HCT116 (cell line): ENCODE measurements at regions not wholly inside any gene's neighbourhood (a gene's known extent, or its start where the extent isn't known, plus 50 kb on each side); places are given as distances from the start of the nearest gene placed in this dataset.

Experiments
- ATAC-seq: fragments of 200-7000 bp; cut with Tn5 transposase; 2 replicates; pipeline ENCODE4 v1.9.1; 2020; ENCODE audit warnings: mild to moderate bottlenecking, moderate library complexity
- BruUV-seq: library from RNA; stranded (reverse); fragments of 400-500 nt; replicated peaks from 2 replicates; lab custom pipeline; 2021; lab: Mats Ljungman, UMichigan
- CTCF ChIA-PET: fragments of 300-600 bp; sonication (Branson Sonifier 250); formaldehyde crosslinking; loops from one replicate; lab custom pipeline; 2021; ENCODE audit warnings: antibody characterized with exemption; lab: Charles Lee
- POLR2A ChIA-PET: fragments of 300-600, 350-600 bp; sonication (Branson Sonifier 250); formaldehyde crosslinking; loops from one replicate; lab custom pipeline; 2021; ENCODE audit warnings: antibody characterized with exemption; lab: Charles Lee
- RAD21 ChIA-PET, 2 experiments: fragments of 300-600 bp; sonication (Branson Sonifier 250); formaldehyde crosslinking; loops; one replicate each; lab custom pipeline; 2023; ENCODE audit warnings: low total read pairs in 2 of 2; ENCODE audit not compliant: uncharacterized antibody in 2 of 2, unreplicated experiment in 2 of 2, low non-redundant PET in 1 of 2; lab: Charles Lee
- DNase-seq: peaks from one replicate; pipeline ENCODE4 v3.0.0-alpha.2; 2010; ENCODE audit warnings: low read depth, low spot score
- H2AFZ ChIP-seq: fragments of 200-600 bp; shearing (Covaris generic), sonication (generic); 2 replicates; pipeline ENCODE4 v1.6.1; 2017; ENCODE audit warnings: low read depth, mixed run types, mixed read lengths, antibody characterized with exemption, low read length; ENCODE audit not compliant: poor library complexity, severe bottlenecking
- H3K27ac ChIP-seq: 2 replicates; pipeline ENCODE4 v1.5.1; 2012; ENCODE audit warnings: low read depth, low read length
- H3K27me3 ChIP-seq: fragments of 200-600 bp; sonication (generic); 2 replicates; pipeline ENCODE4 v1.6.1; 2016; ENCODE audit warnings: mixed run types, low read length, mixed read lengths; ENCODE audit not compliant: insufficient read depth
- H3K36me3 ChIP-seq, 2 experiments: fragments of 200-500 bp in 1 of 2; fragments of 200-600 bp in 1 of 2; sonication (Bioruptor generic) in 1 of 2; sonication (generic) in 1 of 2; 2 replicates each; pipeline versions ENCODE4 v1.5.1 to v1.6.1; 2014 to 2016; ENCODE audit warnings: low read length in 2 of 2, inconsistent platforms in 1 of 2, mixed read lengths in 1 of 2, mixed run types in 1 of 2; ENCODE audit not compliant: insufficient read depth in 2 of 2, control insufficient read depth in 1 of 2
- H3K4me1 ChIP-seq, 2 experiments: fragments of 200-600 bp in 1 of 2; sonication (generic) in 1 of 2; 2 replicates each; pipeline versions ENCODE4 v1.5.1 to v1.6.1; 2012 to 2017; ENCODE audit warnings: low read length in 2 of 2, inconsistent platforms in 1 of 2, mild to moderate bottlenecking in 1 of 2, mixed read lengths in 1 of 2, mixed run types in 1 of 2, moderate library complexity in 1 of 2; ENCODE audit not compliant: insufficient read depth in 2 of 2, control insufficient read depth in 1 of 2
- H3K4me2 ChIP-seq: fragments of 200-600 bp; sonication (generic); 2 replicates; pipeline ENCODE4 v1.6.1; 2017; ENCODE audit warnings: mixed run types, low read length, mixed read lengths
- H3K4me3 ChIP-seq, 2 experiments: fragments of 200-600 bp in 1 of 2; sonication (generic) in 1 of 2; replicated peaks in 1 of 2; 2 replicates each; pipeline ENCODE4 v1.5.1; 2011 to 2016; ENCODE audit warnings: low read length in 2 of 2, control low read depth in 1 of 2, low read depth in 1 of 2, mild to moderate bottlenecking in 1 of 2, mixed read lengths in 1 of 2, mixed run types in 1 of 2
- H3K79me2 ChIP-seq: fragments of 200-600 bp; sonication (generic); 2 replicates; pipeline ENCODE4 v1.6.1; 2017; ENCODE audit warnings: mild to moderate bottlenecking, mixed run types, low read length, moderate library complexity, mixed read lengths; ENCODE audit not compliant: insufficient read depth
- H3K9ac ChIP-seq: fragments of 200-600 bp; sonication (generic); 2 replicates; pipeline ENCODE4 v1.6.1; 2016; ENCODE audit warnings: low read length, mixed read lengths
- H3K9me2 ChIP-seq: fragments of 200-600 bp; sonication (generic), shearing (Covaris generic); 2 replicates; pipeline ENCODE4 v1.6.1; 2017; ENCODE audit warnings: mixed run types, mild to moderate bottlenecking, moderate library complexity; ENCODE audit not compliant: insufficient read depth
- H3K9me3 ChIP-seq, 2 experiments: fragments of 200-500 bp in 1 of 2; fragments of 200-600 bp in 1 of 2; sonication (Bioruptor generic) in 1 of 2; sonication (generic) in 1 of 2; 2 replicates each; pipeline ENCODE4 v1.6.1; 2014 to 2017; ENCODE audit warnings: low read length in 2 of 2, mixed read lengths in 2 of 2, inconsistent platforms in 1 of 2, low read depth in 1 of 2, mild to moderate bottlenecking in 1 of 2, mixed run types in 1 of 2, moderate library complexity in 1 of 2; ENCODE audit not compliant: control insufficient read depth in 1 of 2, insufficient read depth in 1 of 2
- H4K20me1 ChIP-seq: fragments of 200-600 bp; sonication (generic), shearing (Covaris generic); 2 replicates; pipeline ENCODE4 v1.6.1; 2017; ENCODE audit warnings: mixed run types, mild to moderate bottlenecking, moderate library complexity; ENCODE audit not compliant: insufficient read depth
- CBX3 ChIP-seq: IDR thresholded peaks from 2 replicates; pipeline ENCODE4 v1.6.1; 2012; ENCODE audit warnings: low read depth
- EZH2 ChIP-seq: fragments of 200-600 bp; sonication (generic); IDR thresholded peaks from 2 replicates; pipeline ENCODE4 v1.6.1; 2017; ENCODE audit warnings: antibody characterized with exemption, mixed run types
- POLR2AphosphoS5 ChIP-seq: IDR thresholded peaks from 2 replicates; pipeline ENCODE4 v1.6.1; 2011; ENCODE audit warnings: mild to moderate bottlenecking, low read depth, low read length, moderate library complexity
- RAD21 ChIP-seq: IDR thresholded peaks from 2 replicates; pipeline ENCODE4 v1.6.1; 2012; ENCODE audit warnings: low read depth, mild to moderate bottlenecking
- SRF ChIP-seq: IDR thresholded peaks from 2 replicates; pipeline ENCODE4 v1.6.1; 2012; ENCODE audit warnings: low read depth
- YY1 ChIP-seq: IDR thresholded peaks from 2 replicates; pipeline ENCODE4 v1.6.1; 2011; ENCODE audit warnings: low read length, low read depth, moderate library complexity, mild to moderate bottlenecking; ENCODE audit not compliant: insufficient replicate concordance; ENCODE audit errors: extremely low read depth
- ZFX ChIP-seq: fragments of 450-650 bp; IDR thresholded peaks from 2 replicates; pipeline ENCODE4 v1.6.1; 2017
- intact Hi-C: fragments of 100-400 bp; cut with micrococcal nuclease; formaldehyde crosslinking; loops from 2 replicates; pipeline ENCODE4 v1.10.0; 2022
- TF ChIP-seq, protein P1 (sequence below), 3 experiments: fragments of 200-600 bp in 1 of 3; sonication (generic) in 1 of 3; IDR thresholded peaks in 2 of 3; conservative IDR thresholded peaks in 1 of 3; 2 replicates each; pipeline ENCODE4 v1.5.1; 2012 to 2017; ENCODE audit warnings: low read depth in 2 of 3, low read length in 2 of 3, antibody characterized with exemption in 1 of 3, borderline replicate concordance in 1 of 3, control low read depth in 1 of 3, mild to moderate bottlenecking in 1 of 3, mixed read lengths in 1 of 3, mixed run types in 1 of 3, moderate library complexity in 1 of 3; ENCODE audit not compliant: insufficient read depth in 1 of 3
- TF ChIP-seq, protein P2 (sequence below): IDR thresholded peaks from 2 replicates; pipeline ENCODE4 v1.6.1; 2011; ENCODE audit warnings: mild to moderate bottlenecking, low read length, moderate library complexity; ENCODE audit not compliant: insufficient replicate concordance; ENCODE audit errors: extremely low read depth
- TF ChIP-seq, protein P3 (sequence below): IDR thresholded peaks from 2 replicates; pipeline ENCODE4 v1.6.1; 2012; ENCODE audit warnings: low read depth

DNA sequence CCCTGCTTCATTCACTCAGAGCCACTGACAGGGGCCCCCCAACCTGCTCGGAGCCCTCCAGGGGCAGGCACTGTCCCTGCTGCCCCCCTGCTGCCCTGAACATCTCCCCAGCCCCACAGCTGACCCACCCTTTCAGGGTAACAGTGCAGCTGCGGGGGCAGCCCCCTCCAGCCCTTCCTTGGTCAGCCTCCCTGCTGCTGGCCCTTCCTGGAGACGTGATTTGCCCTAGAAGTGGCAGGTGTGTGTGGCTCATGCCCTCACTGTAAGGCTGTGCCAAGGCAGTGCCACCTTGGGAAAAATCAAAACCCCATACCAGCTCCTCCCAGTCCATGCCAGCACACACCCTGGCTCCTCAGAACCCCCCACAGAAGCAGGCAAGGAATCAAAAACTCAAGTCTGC lies 184.2 kb upstream of the HDAC4 start:
- CTCF ChIA-PET, result no interaction called here
- intact Hi-C loops, result no loop called here
- H3K27me3 ChIP-seq, result no peaks in the 10 kb centered on the region

DNA sequence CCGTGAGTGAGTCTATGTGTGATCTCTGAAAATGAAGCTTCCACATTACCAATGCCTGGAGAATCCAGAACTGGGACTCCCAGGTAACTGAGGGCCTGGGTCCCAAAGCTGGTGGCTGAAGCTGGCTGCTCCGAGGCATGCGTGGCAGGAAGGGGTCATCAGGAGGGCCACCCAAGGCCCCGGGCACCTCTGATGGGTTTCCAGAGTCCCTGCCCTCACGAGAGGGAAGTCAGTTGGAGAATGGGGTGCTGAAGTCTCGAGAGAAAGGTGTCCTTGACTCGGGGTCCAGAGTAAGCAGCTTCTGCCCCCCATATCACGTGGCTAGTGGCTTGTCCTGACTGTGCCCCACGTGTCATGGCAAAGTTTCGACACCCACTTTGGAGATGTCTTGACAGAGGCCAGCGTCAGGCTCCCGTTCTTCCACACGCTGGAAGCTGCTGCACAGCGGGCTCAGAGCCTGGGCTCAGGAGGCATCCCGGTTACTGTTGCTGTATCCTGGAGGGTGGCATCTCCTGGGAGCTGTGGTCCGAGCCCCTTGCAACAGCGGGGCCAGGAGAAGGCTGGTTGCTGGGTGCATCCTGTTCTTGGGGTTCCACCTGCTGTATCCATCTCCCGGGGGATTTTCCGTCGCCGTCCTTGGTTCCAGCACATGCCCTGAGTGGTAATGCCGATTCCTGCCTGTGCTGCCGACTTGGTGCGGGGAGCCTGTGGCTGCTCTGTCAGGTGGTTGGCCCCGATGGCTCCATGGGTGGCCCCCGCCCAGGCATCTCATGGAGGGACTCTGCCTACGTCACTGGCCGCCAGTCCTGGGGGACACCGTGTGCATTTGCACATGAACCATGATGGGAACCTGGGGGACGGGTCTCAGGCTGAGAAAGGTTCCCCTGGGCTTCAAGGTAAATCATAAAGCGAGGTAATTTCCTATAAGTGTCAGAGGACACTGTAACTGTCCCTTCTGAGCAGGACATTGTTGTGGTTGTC lies 183.3 kb upstream of the HDAC4 start:
- RAD21 ChIA-PET, result no interaction called here
- CTCF ChIA-PET, result no interaction called here
- Histone ChIP-seq H3K79me2 (no peaks in the 10 kb centered on the region), H3K4me1 (no peaks in the 10 kb centered on the region), H3K9me3 (no peaks in the 10 kb centered on the region), H3K27me3 (no peaks in the 10 kb centered on the region), H3K4me2 (no peak overlapping the region), H3K36me3 (no peaks in the 10 kb centered on the region), H3K27ac (no peak overlapping the region), H3K9ac (no peak overlapping the region), H2AFZ (no peak overlapping the region), H3K9me2 (no peaks in the 10 kb centered on the region), H4K20me1 (no peaks in the 10 kb centered on the region), H3K4me3 (no peak overlapping the region)
- POLR2A ChIA-PET, result no interaction called here
- no peak for DNase-seq
- no peak for ATAC-seq
- intact Hi-C loops, result no loop called here
- TF ChIP-seq RAD21 (no peak), YY1 (no peak), EZH2 (no peak), ZFX (no peak), SRF (no peak)
- TF ChIP-seq, protein P1, sequence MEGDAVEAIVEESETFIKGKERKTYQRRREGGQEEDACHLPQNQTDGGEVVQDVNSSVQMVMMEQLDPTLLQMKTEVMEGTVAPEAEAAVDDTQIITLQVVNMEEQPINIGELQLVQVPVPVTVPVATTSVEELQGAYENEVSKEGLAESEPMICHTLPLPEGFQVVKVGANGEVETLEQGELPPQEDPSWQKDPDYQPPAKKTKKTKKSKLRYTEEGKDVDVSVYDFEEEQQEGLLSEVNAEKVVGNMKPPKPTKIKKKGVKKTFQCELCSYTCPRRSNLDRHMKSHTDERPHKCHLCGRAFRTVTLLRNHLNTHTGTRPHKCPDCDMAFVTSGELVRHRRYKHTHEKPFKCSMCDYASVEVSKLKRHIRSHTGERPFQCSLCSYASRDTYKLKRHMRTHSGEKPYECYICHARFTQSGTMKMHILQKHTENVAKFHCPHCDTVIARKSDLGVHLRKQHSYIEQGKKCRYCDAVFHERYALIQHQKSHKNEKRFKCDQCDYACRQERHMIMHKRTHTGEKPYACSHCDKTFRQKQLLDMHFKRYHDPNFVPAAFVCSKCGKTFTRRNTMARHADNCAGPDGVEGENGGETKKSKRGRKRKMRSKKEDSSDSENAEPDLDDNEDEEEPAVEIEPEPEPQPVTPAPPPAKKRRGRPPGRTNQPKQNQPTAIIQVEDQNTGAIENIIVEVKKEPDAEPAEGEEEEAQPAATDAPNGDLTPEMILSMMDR (IDR thresholded peaks at IDR 0.05 in 2 of 3, conservative IDR thresholded peaks at IDR 0.05 in 1 of 3; ENCODE audit: borderline replicate concordance in 1 of 3, insufficient read depth in 1 of 3, low read depth in 2 of 3, low read length in 2 of 3), result no peak
- TF ChIP-seq, protein P2, sequence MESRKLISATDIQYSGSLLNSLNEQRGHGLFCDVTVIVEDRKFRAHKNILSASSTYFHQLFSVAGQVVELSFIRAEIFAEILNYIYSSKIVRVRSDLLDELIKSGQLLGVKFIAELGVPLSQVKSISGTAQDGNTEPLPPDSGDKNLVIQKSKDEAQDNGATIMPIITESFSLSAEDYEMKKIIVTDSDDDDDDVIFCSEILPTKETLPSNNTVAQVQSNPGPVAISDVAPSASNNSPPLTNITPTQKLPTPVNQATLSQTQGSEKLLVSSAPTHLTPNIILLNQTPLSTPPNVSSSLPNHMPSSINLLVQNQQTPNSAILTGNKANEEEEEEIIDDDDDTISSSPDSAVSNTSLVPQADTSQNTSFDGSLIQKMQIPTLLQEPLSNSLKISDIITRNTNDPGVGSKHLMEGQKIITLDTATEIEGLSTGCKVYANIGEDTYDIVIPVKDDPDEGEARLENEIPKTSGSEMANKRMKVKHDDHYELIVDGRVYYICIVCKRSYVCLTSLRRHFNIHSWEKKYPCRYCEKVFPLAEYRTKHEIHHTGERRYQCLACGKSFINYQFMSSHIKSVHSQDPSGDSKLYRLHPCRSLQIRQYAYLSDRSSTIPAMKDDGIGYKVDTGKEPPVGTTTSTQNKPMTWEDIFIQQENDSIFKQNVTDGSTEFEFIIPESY, result no peak
- TF ChIP-seq, protein P3, sequence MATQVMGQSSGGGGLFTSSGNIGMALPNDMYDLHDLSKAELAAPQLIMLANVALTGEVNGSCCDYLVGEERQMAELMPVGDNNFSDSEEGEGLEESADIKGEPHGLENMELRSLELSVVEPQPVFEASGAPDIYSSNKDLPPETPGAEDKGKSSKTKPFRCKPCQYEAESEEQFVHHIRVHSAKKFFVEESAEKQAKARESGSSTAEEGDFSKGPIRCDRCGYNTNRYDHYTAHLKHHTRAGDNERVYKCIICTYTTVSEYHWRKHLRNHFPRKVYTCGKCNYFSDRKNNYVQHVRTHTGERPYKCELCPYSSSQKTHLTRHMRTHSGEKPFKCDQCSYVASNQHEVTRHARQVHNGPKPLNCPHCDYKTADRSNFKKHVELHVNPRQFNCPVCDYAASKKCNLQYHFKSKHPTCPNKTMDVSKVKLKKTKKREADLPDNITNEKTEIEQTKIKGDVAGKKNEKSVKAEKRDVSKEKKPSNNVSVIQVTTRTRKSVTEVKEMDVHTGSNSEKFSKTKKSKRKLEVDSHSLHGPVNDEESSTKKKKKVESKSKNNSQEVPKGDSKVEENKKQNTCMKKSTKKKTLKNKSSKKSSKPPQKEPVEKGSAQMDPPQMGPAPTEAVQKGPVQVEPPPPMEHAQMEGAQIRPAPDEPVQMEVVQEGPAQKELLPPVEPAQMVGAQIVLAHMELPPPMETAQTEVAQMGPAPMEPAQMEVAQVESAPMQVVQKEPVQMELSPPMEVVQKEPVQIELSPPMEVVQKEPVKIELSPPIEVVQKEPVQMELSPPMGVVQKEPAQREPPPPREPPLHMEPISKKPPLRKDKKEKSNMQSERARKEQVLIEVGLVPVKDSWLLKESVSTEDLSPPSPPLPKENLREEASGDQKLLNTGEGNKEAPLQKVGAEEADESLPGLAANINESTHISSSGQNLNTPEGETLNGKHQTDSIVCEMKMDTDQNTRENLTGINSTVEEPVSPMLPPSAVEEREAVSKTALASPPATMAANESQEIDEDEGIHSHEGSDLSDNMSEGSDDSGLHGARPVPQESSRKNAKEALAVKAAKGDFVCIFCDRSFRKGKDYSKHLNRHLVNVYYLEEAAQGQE, result no peak
- BruUV-seq, result no TSS peak

More for the DNA sequence above, 184.2 kb upstream of the HDAC4 start:
- no peak overlapping the region for H3K4me3 ChIP-seq
- H2AFZ ChIP-seq, result no peak overlapping the region
- H3K9ac ChIP-seq, result no peak overlapping the region
- POLR2A ChIA-PET, result no interaction called here
- no peaks in the 10 kb centered on the region for H4K20me1 ChIP-seq
- H3K9me3 ChIP-seq, result no peaks in the 10 kb centered on the region
- H3K4me2 ChIP-seq, result no peak overlapping the region
- DNase-seq, result no peak
- no TSS peak for BruUV-seq
- no peak for TF ChIP-seq ZFX
- no peak for TF ChIP-seq RAD21
- no peak for TF ChIP-seq POLR2AphosphoS5
- TF ChIP-seq CBX3, result no peak
- TF ChIP-seq, all 23 proteins: peak for 0
- H3K79me2 ChIP-seq, result no peaks in the 10 kb centered on the region
- H3K4me1 ChIP-seq, result no peaks in the 10 kb centered on the region
- RAD21 ChIA-PET, result no interaction called here
- H3K27ac ChIP-seq, result no peak overlapping the region
- no peaks in the 10 kb centered on the region for H3K36me3 ChIP-seq
- no peak for ATAC-seq
- H3K9me2 ChIP-seq, result no peaks in the 10 kb centered on the region
